ENCODE measurements at regions not wholly inside any gene's neighbourhood (a gene's known extent, or its start where the extent isn't known, plus 50 kb on each side); places are given as distances from the start of the nearest gene placed in this dataset.
A peak's percentile ranks its signal among the peaks of the same experiment; 100 is the strongest.

- no peak for DNase-seq
Measured at GRCh38 chr2:136257893-136258292, 139.9 kb upstream of the CXCR4 start.

DNA sequence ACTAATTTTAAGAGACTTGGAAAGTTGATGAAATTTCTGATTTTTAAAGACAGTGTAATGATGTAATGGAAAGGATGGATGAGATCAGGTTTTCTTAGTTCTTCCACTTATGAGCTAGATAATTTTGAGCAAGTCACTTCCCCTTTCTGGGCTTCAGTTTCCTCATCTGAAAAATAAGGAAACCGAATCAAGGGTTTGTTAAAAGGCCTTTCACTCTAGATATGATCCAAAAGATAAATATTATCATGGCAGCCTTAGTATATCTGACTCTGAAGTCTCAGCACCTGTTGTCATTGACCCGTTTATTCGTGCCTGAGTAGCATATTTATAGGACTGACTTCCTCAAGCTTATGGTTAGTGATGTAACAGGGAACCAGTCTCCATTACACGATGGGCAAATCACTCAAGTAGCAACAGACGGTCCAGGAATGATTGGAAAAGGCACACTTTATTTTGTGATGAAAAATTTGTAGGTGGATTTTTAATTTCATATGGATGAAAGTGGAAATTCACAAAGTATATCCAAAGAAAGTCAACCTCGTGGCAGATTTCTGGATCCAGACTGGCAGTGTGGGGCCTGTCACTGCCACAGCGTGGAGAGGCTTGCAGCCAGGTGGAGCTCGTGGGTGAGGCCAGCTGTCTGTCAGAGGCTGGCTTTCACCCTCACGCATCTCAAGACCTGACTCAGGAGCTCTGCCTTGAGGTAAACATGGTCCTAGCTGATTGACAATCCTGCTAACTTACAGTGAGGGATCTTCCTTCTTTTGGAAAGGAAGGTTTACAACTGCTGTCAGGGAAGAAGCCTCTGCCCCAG, 137.9 kb upstream of the CXCR4 start:
- DNase-seq, result no peak

DNA sequence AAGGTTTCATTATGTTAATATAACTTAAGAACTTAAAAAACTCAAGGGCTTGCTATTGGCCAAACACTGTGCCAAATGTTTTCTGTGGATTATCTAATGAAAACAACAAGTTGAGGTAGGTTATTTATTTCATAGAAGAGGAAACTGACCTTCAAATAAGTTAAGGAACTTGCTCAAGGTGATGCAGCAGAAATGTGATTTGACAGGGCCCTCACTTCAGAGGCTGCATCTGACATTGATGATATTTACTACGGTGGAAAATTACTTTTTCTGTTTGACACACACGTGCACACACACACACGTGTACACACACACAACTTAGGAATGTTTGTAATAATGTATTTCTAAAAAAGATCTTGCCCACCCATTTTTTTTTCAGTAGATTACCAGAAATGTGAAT, 137.2 kb upstream of the CXCR4 start:
- no peak for DNase-seq

DNA sequence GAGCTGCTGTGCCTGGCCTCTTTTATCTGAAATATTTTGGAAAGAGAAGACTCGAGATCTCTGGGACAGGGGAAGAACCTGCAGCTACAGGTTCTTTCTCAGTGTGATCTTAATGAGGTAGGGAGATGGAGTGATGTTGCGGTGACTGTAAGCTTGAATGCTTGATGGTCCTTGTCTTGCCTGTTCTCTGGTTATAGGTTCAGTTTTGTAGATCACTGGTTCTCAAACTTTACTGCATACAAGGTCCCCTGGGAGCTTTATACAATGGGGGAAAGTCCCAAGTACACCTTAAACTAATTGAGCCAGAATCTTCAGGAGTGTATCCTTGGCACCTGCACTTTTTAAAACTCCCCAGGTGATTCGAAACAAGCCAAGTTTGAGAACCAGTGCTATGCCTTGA, 136.7 kb upstream of the CXCR4 start:
- DNase-seq, result no peak

DNA sequence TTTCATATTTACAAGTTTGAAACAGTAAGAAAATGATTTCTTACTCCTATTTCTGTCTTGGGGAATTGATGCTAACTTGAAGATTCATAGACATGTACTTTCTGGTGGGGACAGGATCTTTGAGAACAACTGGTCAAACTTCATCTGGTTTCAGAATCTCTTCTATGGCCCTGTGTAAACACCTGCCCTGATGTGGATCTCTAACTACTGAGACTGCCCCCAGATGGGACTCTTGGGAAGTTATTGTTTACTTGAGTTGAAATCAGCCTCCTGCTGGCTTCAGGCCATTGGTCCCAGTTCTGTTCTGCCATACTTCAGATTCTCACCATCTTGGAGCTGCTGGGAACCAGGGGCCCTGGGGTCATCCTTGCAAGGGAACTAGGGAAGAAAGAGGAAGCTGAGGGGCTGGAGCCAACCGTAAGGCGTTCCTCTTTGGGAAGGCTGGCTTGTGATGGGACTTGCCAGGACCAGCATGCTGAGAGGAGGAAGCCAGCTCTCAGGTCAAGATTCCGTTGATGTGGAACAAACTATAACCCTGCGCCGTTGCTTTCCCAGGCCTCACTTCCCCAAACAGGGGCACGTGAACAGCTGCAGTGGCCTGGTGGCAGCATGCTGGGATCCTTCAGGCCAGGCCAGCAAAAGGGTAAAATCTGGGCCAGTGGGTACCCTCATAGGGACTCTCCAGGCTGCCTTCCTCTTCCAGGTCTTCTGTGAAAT, 135.5 kb upstream of the CXCR4 start:
- no peak for DNase-seq

- DNase-seq, result no peak
Measured at GRCh38 chr2:136251885-136252585, 134.1 kb upstream of the CXCR4 start.

GRCh38 chr2:136251197-136251884, 133.4 kb upstream of the CXCR4 start:
- DNase-seq, result no peak

DNA sequence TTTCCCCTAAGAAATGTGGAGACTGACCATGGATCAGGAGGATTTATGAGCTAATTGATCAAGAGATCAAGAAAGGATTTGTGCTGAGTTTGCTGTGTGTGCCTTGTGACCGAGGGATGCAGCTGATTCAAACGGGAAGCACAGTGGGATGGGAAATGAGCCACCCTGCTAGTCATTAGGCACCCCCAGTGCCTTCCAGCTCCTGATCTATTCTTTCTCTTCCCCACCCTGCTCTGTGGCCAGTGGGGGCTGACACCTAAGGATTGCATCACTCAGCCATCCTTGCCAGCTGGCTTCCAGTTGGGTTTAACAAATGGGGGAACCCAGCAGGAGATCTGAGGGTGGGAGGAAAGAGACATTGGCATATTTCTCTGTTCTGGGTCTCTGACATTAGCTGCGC, 132.2 kb upstream of the CXCR4 start:
- DNase-seq, result no peak

DNA sequence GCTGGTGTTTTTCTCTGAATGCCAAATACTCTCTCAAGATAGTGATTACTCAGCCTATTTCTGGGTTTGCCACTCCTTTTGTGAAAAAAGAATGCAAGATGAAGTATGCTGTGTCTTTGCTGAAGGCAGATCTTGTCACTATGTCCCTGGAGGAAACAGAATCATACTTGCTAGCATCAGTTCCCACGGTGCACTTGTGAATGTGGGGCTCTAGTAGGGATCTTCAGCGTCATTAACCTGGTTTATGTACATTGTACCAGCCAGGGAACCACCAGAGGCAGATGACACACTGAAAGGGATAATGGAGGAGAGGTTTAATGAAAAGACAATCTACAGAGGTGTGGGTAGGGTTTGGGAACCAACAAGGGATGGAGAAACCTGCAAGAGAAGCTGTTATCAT, 131.0 kb upstream of the CXCR4 start:
- no peak for DNase-seq

DNA sequence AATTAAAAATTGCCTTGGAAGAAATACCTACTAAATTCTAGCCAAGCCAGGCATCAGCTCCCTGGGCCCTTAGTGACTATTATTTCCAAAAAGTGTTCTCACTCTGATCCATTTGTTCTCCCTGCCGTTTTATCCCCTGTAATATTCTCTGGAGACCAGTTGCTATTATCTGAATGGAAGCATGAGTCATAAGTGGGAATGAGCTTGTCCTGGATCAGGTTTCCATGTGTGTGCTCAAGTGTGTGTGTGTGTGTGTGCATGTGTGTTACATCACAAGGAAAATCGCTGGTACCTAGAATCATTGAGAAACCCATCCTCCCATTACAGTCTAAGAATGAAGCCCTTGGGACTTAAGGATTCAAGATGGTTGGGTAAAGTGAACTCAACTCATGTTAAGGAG, 130.3 kb upstream of the CXCR4 start:
- peak; percentile 71 for DNase-seq

GRCh38 chr2:136247204-136247950, 129.4 kb upstream of the CXCR4 start:
- DNase-seq, result no peak

- no peak for DNase-seq
Measured at GRCh38 chr2:136246086-136246669, 128.2 kb upstream of the CXCR4 start.

- DNase-seq, result no peak
Measured at GRCh38 chr2:136245211-136245610, 127.3 kb upstream of the CXCR4 start.

DNA sequence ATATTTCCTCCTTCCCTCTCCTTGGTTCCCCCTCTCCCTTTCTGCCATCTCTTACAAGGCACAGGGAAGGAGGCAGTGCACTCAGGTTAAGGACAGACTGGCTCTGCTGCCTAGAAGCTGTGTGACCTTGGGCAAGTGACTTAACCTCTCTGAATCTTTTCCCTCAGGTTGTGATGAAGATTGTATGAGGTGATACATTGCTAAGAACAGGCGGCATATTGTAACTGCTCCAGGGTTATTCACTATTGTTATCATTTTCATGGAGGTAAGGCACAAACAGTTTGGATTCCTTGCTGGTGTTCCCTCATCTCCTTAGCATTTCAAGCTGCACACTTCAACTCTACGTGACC, 126.6 kb upstream of the CXCR4 start:
- no peak for DNase-seq

DNA sequence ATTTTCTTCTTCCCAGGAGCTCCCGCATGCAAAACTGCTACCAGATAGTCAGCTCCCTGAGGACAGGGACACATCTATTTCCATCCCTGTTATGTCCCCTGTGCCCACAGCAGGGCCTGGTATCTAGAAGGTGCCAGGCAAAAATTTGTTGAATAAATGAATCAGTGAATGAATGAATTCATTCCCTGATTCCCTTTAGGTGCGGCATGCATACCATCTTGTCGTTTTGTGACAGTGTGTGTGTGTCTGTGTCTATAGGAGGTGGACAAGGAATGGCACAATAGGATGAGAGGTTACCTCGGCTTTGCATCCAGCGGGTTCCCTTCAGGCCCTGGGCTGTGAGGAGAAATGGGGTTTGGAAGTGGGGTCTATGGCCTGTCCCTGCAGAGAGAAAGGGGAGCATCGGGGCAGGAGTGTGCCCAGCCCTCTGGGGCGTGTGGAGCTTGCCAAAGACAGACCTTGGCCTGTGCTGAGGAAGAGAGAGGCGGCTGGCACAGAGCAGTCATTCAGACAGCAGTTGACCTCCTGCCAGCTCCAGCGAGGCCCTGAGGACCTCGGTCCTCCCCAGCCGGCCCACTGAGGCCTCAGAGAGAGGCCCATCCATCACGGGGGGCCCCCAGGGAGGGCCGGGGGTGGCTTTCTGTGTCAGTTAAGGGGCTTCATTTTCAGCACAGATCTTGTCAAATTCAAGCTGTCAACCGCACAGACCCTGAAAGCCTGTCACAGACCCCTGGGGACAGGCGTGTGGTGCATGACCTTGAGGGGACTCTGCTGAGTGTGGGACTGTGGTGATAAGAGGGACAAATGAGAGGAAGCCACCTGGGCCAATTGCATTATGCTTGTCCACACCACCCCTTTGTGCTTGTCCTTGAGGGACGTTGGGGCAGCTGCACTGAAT, 125.9 kb upstream of the CXCR4 start:
- no peak for DNase-seq

GRCh38 chr2:136242687-136243277, 124.8 kb upstream of the CXCR4 start:
- DNase-seq, result no peak

- DNase-seq, result no peak
Measured at GRCh38 chr2:136242100-136242499, 124.2 kb upstream of the CXCR4 start.

GRCh38 chr2:136239079-136239685, 121.2 kb upstream of the CXCR4 start:
- no peak for DNase-seq

DNA sequence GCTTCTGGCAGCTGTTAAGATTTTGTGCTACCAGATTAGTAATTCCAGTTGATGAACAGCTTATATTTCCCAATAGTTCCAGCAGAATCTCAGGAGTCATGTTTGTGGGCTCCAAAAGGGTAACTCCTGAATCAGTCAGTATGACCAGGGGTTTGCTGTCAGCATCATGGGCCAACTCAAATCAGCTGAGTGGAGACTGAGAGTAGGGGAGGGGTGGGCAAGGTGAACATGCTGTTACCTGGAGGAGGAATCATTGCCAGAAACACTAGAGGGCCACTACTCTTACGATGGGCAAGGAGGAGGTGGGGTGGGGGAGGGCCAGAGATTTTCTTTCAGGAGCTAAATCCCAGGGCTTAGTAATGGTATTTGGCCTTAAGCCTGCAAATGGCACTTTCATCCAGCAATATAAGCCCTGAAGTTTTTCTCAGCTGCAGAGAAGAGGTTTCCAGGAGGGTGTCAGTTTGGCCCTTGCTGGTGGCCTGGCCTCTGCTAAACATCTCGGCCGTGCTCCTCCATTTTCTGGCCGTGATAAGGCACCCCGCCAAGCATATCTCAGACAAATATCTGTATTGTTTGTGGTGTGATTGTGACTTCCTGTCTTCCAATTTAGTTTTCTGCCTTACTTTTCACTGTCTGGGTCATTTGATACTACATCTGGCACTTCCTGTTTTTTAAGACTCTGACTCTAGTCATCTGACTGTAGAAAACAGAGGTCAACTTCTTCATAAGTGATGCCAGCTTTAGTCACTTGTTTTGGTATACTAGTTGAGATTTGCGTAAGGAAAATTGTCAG, 120.5 kb upstream of the CXCR4 start:
- DNase-seq, result no peak

All from NCI-H1436 (cell line).